Left lung (tissue), 4 donors: ENCODE measurements at regions not wholly inside any gene's neighbourhood (a gene's known extent, or its start where the extent isn't known, plus 50 kb on each side); places are given as distances from the start of the nearest gene placed in this dataset.
"Not testable (repeated sequence)": the region's sequence is repeated elsewhere in the genome, so short reads cannot be mapped to it uniquely, and the experiment has no call there.

Experiments used
- ATAC-seq: fragments of 200-7000 bp; cut with Tn5 transposase; one replicate; pipeline ENCODE4 v1.9.1; 2020; ENCODE audit warnings: moderate library complexity
- DNase-seq, 4 donors: peaks; one replicate each; pipeline ENCODE4 v3.0.0-alpha.2; 2013 to 2020
- H3K27ac ChIP-seq, 2 donors: fragments of 200-600 bp; sonication (generic) in 1 of 2; one replicate each; pipeline versions ENCODE4 v1.5.0 to v1.8.0; 2020 to 2021
- H3K27me3 ChIP-seq, 2 donors: fragments of 200-600 bp; sonication (generic) in 1 of 2; one replicate each; pipeline versions ENCODE4 v1.5.0 to v1.8.0; 2020 to 2021
- H3K36me3 ChIP-seq, 2 donors: fragments of 200-600 bp; sonication (generic) in 1 of 2; one replicate each; pipeline versions ENCODE4 v1.5.0 to v1.8.0; 2020 to 2021
- H3K4me1 ChIP-seq, 2 donors: fragments of 200-600 bp; one replicate each; pipeline ENCODE4 v1.8.0; 2021
- H3K4me3 ChIP-seq, 2 donors: fragments of 200-600 bp; sonication (generic) in 1 of 2; one replicate each; pipeline versions ENCODE4 v1.5.0 to v1.8.0; 2020 to 2021; ENCODE audit warnings: mild to moderate bottlenecking in 1 of 2
- H3K9me3 ChIP-seq, 2 donors: fragments of 200-600 bp; sonication (generic) in 1 of 2; one replicate each; pipeline versions ENCODE4 v1.5.0 to v1.8.0; 2020 to 2021
- CTCF ChIP-seq, 2 donors: fragments of 200-600 bp; sonication (generic) in 1 of 2; IDR thresholded peaks; one replicate each; pipeline versions ENCODE4 v1.5.0 to v1.8.0; 2021; ENCODE audit warnings: antibody characterized with exemption in 2 of 2
- intact Hi-C, 2 donors: fragments of 100-400 bp; cut with DNase I; formaldehyde crosslinking; loops; one replicate each; pipeline versions ENCODE4 v1.11.2 to v1.14.2; 2022
- donor health status: DM: no; HTN: yes; CAD: no.
- donor health status: DM: no; HTN: no; CAD: no.

- ATAC-seq (no peak), DNase-seq (no peak)
- Histone ChIP-seq H3K36me3 (no peaks in the 10 kb centered on the region), H3K9me3 (no peaks in the 10 kb centered on the region), H3K4me1 (no peaks in the 10 kb centered on the region), H3K4me3 (no peak overlapping the region), H3K27me3 (no peaks in the 10 kb centered on the region), H3K27ac (no peak overlapping the region)
- TF ChIP-seq CTCF (IDR thresholded peaks at IDR 0.05) = no peak
- intact Hi-C loops = no loop called here
These were observed 1252.2 kb downstream of the REEP3 start for GRCh38 chr10:64773357-64773756.

- not testable (repeated sequence) for ATAC-seq, DNase-seq, H3K27ac ChIP-seq, H3K4me1 ChIP-seq, H3K27me3 ChIP-seq, H3K36me3 ChIP-seq, H3K4me3 ChIP-seq
- intact Hi-C loops = loop anchor here in 1 of 2 donors (5.0 kb wide), 1 partner anchor 468 kb away; no protein-coding TSS in a partner anchor
- peaks cover 0 to 24% of the 10 kb centered on the region in 2 donors for H3K9me3 ChIP-seq
These were observed 1263.2 kb downstream of the REEP3 start for GRCh38 chr10:64784451-64784850.

GRCh38 chr10:64785816-64786215, 1264.6 kb downstream of the REEP3 start:
- H3K4me3 ChIP-seq = no peak overlapping the region
- TF ChIP-seq CTCF (IDR thresholded peaks at IDR 0.05) = no peak
- H3K36me3 ChIP-seq = no peaks in the 10 kb centered on the region
- no peak overlapping the region for H3K27ac ChIP-seq
- ATAC-seq = no peak
- H3K27me3 ChIP-seq = no peaks in the 10 kb centered on the region
- peaks cover 0 to 24% of the 10 kb centered on the region in 2 donors for H3K9me3 ChIP-seq
- no peak for DNase-seq
- intact Hi-C loops = no loop called here
- H3K4me1 ChIP-seq = no peaks in the 10 kb centered on the region

GRCh38 chr10:64786989-64787388, 1265.8 kb downstream of the REEP3 start:
- ATAC-seq (no peak), DNase-seq (no peak)
- TF ChIP-seq CTCF (IDR thresholded peaks at IDR 0.05) = no peak
- Histone ChIP-seq H3K27ac (no peak overlapping the region), H3K4me3 (no peak overlapping the region), H3K27me3 (no peaks in the 10 kb centered on the region), H3K4me1 (no peaks in the 10 kb centered on the region), H3K36me3 (no peaks in the 10 kb centered on the region), H3K9me3 (peaks cover 0 to 18% of the 10 kb centered on the region in 2 donors)
- intact Hi-C loops = no loop called here

- intact Hi-C loops = no loop called here
- Histone ChIP-seq H3K36me3 (no peaks in the 10 kb centered on the region), H3K4me3 (no peak overlapping the region), H3K27me3 (no peaks in the 10 kb centered on the region), H3K4me1 (no peaks in the 10 kb centered on the region), H3K27ac (no peak overlapping the region), H3K9me3 (peaks cover 0 to 2% of the 10 kb centered on the region in 2 donors)
- no peak for TF ChIP-seq CTCF (IDR thresholded peaks at IDR 0.05)
- ATAC-seq (no peak), DNase-seq (no peak)
These were observed 1274.6 kb downstream of the REEP3 start for GRCh38 chr10:64795847-64796246.

- no peaks in the 10 kb centered on the region for H3K36me3 ChIP-seq
- H3K4me1 ChIP-seq = no peaks in the 10 kb centered on the region
- H3K9me3 ChIP-seq = peaks cover 0 to 11% of the 10 kb centered on the region in 2 donors
- H3K27ac ChIP-seq = no peak overlapping the region
- no peak for ATAC-seq
- no peaks in the 10 kb centered on the region for H3K27me3 ChIP-seq
- H3K4me3 ChIP-seq = no peak overlapping the region
- intact Hi-C loops = no loop called here
- no peak for DNase-seq
- TF ChIP-seq CTCF (IDR thresholded peaks at IDR 0.05) = no peak
These were observed 1277.1 kb downstream of the REEP3 start for GRCh38 chr10:64798297-64798696.

- intact Hi-C loops, H3K4me3 ChIP-seq, H3K27me3 ChIP-seq, H3K36me3 ChIP-seq, DNase-seq, H3K4me1 ChIP-seq, ATAC-seq, H3K27ac ChIP-seq: not testable (repeated sequence)
- peaks cover 0 to 29% of the 10 kb centered on the region in 2 donors for H3K9me3 ChIP-seq
These were observed 1287.0 kb downstream of the REEP3 start for GRCh38 chr10:64808233-64808632.

- peaks cover 0 to 24% of the 10 kb centered on the region in 2 donors for H3K9me3 ChIP-seq
- H3K27me3 ChIP-seq, H3K4me1 ChIP-seq, H3K4me3 ChIP-seq, DNase-seq, H3K36me3 ChIP-seq, H3K27ac ChIP-seq, ATAC-seq, intact Hi-C loops: not testable (repeated sequence)
These were observed 1288.8 kb downstream of the REEP3 start for GRCh38 chr10:64810046-64810445.
